HG03442 (cell line): ENCODE measurements at regions not wholly inside any gene's neighbourhood (a gene's known extent, or its start where the extent isn't known, plus 50 kb on each side); places are given as distances from the start of the nearest gene placed in this dataset.
"Not testable (repeated sequence)": the region's sequence is repeated elsewhere in the genome, so short reads cannot be mapped to it uniquely, and the experiment has no call there.

Source experiments
- ATAC-seq: cut with Tn5 transposase; IDR thresholded peaks from one replicate; pipeline ENCODE4 v1.9.1; 2021; ENCODE audit warnings: mild to moderate bottlenecking, moderate library complexity; ENCODE audit not compliant: unreplicated experiment

- ATAC-seq: no peak
Observed at GRCh38 chr6:86629123-86629522, 308.2 kb upstream of the HTR1E start.

- no peak for ATAC-seq
Observed at GRCh38 chr6:86619428-86619827, 317.9 kb upstream of the HTR1E start.

- ATAC-seq: no peak
Observed at GRCh38 chr6:86615299-86615698, 322.0 kb upstream of the HTR1E start.

- no peak for ATAC-seq
Observed at GRCh38 chr6:86609549-86610388, 327.6 kb upstream of the HTR1E start.

- ATAC-seq: not testable (repeated sequence)
Observed at GRCh38 chr6:86603364-86603763, 334.0 kb upstream of the HTR1E start.

- not testable (repeated sequence) for ATAC-seq
Observed at GRCh38 chr6:86602093-86602492, 335.2 kb upstream of the HTR1E start.

- not testable (repeated sequence) for ATAC-seq
Observed at GRCh38 chr6:86598969-86599368, 338.4 kb upstream of the HTR1E start.

- ATAC-seq: no peak
Observed at GRCh38 chr6:86595641-86596040, 341.7 kb upstream of the HTR1E start.

- no peak for ATAC-seq
Observed at GRCh38 chr6:86586195-86586594, 351.1 kb upstream of the HTR1E start.

- no peak for ATAC-seq
Observed at GRCh38 chr6:86581833-86582232, 355.5 kb upstream of the HTR1E start.

GRCh38 chr6:86563197-86563596 lies 374.1 kb upstream of the HTR1E start:
- no peak for ATAC-seq

- ATAC-seq: no peak
Observed at GRCh38 chr6:86558318-86558717, 379.0 kb upstream of the HTR1E start.

GRCh38 chr6:86537292-86537861 lies 400.0 kb upstream of the HTR1E start:
- no peak for ATAC-seq

- ATAC-seq: no peak
Observed at GRCh38 chr6:86536121-86536520, 401.2 kb upstream of the HTR1E start.

GRCh38 chr6:86535100-86535499 lies 402.2 kb upstream of the HTR1E start:
- no peak for ATAC-seq

GRCh38 chr6:86529635-86530034 lies 407.7 kb upstream of the HTR1E start:
- ATAC-seq: no peak

- no peak for ATAC-seq
Observed at GRCh38 chr6:86526238-86526637, 411.1 kb upstream of the HTR1E start.

- ATAC-seq: peak; percentile 55
Observed at GRCh38 chr6:86516087-86516486, 421.2 kb upstream of the HTR1E start.

GRCh38 chr6:86511962-86512361 lies 425.4 kb upstream of the HTR1E start:
- ATAC-seq: no peak

- no peak for ATAC-seq
Observed at GRCh38 chr6:86508230-86508629, 429.1 kb upstream of the HTR1E start.

- no peak for ATAC-seq
Observed at GRCh38 chr6:86502497-86502896, 434.8 kb upstream of the HTR1E start.

- no peak for ATAC-seq
Observed at GRCh38 chr6:86500035-86500434, 437.3 kb upstream of the HTR1E start.
